ENCODE measurements at regions not wholly inside any gene's neighbourhood (a gene's known extent, or its start where the extent isn't known, plus 50 kb on each side); places are given as distances from the start of the nearest gene placed in this dataset.

- peak overlapping the region in 1 of 2 donors; percentile 38 for H3K4me3 Mint-ChIP-seq
- peak overlapping the region in 1 of 7 donors; percentile 1 for H3K27ac Mint-ChIP-seq
- WGBS (ENCODE audit: insufficient coverage) = 70% methylated on average over 8 of the region's 8 CpGs
Measured at GRCh38 chr12:74111688-74112360, 425.8 kb upstream of the ATXN7L3B start.

GRCh38 chr12:74119811-74120362 is 417.7 kb upstream of the ATXN7L3B start:
- Mint-ChIP-seq H3K4me3 (no peak overlapping the region), H3K36me3 (no peaks in the 10 kb centered on the region), H3K27ac (no peak overlapping the region), H3K9me3 (peaks cover 0 to 2% (median 0%) of the 10 kb centered on the region in 7 donors), H3K4me1 (no peaks in the 10 kb centered on the region), H3K27me3 (ENCODE audit: low read depth in 3 of 3) (no peaks in the 10 kb centered on the region)
- Histone ChIP-seq H3K4me2 (replicated peaks; ENCODE audit: extremely low read depth, low read length, poor library complexity, severe bottlenecking) (no peak overlapping the region), H3K27me3 (ENCODE audit: control insufficient read depth in 2 of 2, insufficient read depth in 2 of 2, low read length in 2 of 2) (no peaks in the 10 kb centered on the region), H4K20me1 (ENCODE audit: insufficient read depth, low read length) (no peaks in the 10 kb centered on the region), H3K9me3 (replicated peaks in 1 of 2; ENCODE audit: control insufficient read depth in 1 of 2, insufficient read depth in 1 of 2, low read length in 2 of 2) (no peaks in the 10 kb centered on the region), H3K27ac (ENCODE audit: low read depth in 1 of 2, low read length in 2 of 2) (no peak overlapping the region), H2AFZ (ENCODE audit: insufficient read depth, low read depth, low read length, poor library complexity, severe bottlenecking) (no peak overlapping the region), H3K4me1 (ENCODE audit: control insufficient read depth in 1 of 2, insufficient read depth in 2 of 2, low read length in 2 of 2) (no peaks in the 10 kb centered on the region), H3K4me3 (replicated peaks in 1 of 3; ENCODE audit: low read depth in 2 of 3, low read length in 3 of 3) (no peak overlapping the region), H3K79me2 (ENCODE audit: insufficient read depth, low read length) (no peaks in the 10 kb centered on the region), H3K9ac (ENCODE audit: insufficient read depth, low read length, poor library complexity, severe bottlenecking) (no peak overlapping the region), H3K36me3 (replicated peaks in 1 of 2; ENCODE audit: control insufficient read depth in 1 of 2, insufficient read depth in 2 of 2, low read length in 2 of 2) (no peaks in the 10 kb centered on the region)
- intact Hi-C loops (cut with micrococcal nuclease) = no loop called here
- DNase-seq = no peak
- TF ChIP-seq CTCF (IDR thresholded peaks at IDR 0.05) = no peak

More at GRCh38 chr12:74111688-74112360, 425.8 kb upstream of the ATXN7L3B start:
- no peaks in the 10 kb centered on the region for H3K36me3 ChIP-seq (replicated peaks in 1 of 2; ENCODE audit: control insufficient read depth in 1 of 2, insufficient read depth in 2 of 2, low read length in 2 of 2)
- no peaks in the 10 kb centered on the region for H3K79me2 ChIP-seq (ENCODE audit: insufficient read depth, low read length)
- H3K4me1 Mint-ChIP-seq = no peaks in the 10 kb centered on the region
- no peak for DNase-seq
- intact Hi-C loops (cut with micrococcal nuclease) = no loop called here
- H3K9ac ChIP-seq (ENCODE audit: insufficient read depth, low read length, poor library complexity, severe bottlenecking) = no peak overlapping the region
- no peak overlapping the region for H3K4me2 ChIP-seq (replicated peaks; ENCODE audit: extremely low read depth, low read length, poor library complexity, severe bottlenecking)
- H3K27me3 Mint-ChIP-seq (ENCODE audit: low read depth in 3 of 3) = no peaks in the 10 kb centered on the region
- H4K20me1 ChIP-seq (ENCODE audit: insufficient read depth, low read length) = no peaks in the 10 kb centered on the region
- H3K27ac ChIP-seq (ENCODE audit: low read depth in 1 of 2, low read length in 2 of 2) = no peak overlapping the region
- H3K4me1 ChIP-seq (ENCODE audit: control insufficient read depth in 1 of 2, insufficient read depth in 2 of 2, low read length in 2 of 2) = no peaks in the 10 kb centered on the region
- H2AFZ ChIP-seq (ENCODE audit: insufficient read depth, low read depth, low read length, poor library complexity, severe bottlenecking) = no peak overlapping the region
- no peak overlapping the region for H3K4me3 ChIP-seq (replicated peaks in 1 of 3; ENCODE audit: low read depth in 2 of 3, low read length in 3 of 3)
- H3K9me3 ChIP-seq (replicated peaks in 1 of 2; ENCODE audit: control insufficient read depth in 1 of 2, insufficient read depth in 1 of 2, low read length in 2 of 2) = peaks cover 0 to 5% of the 10 kb centered on the region in 2 donors
- no peak for TF ChIP-seq CTCF (IDR thresholded peaks at IDR 0.05)
- no peaks in the 10 kb centered on the region for H3K27me3 ChIP-seq (ENCODE audit: control insufficient read depth in 2 of 2, insufficient read depth in 2 of 2, low read length in 2 of 2)
- H3K9me3 Mint-ChIP-seq = peaks cover 0 to 3% (median 2%) of the 10 kb centered on the region in 7 donors
- no peaks in the 10 kb centered on the region for H3K36me3 Mint-ChIP-seq

Data from CD14-positive monocyte (primary cell).